WTC11 (cell line): ENCODE measurements at regions not wholly inside any gene's neighbourhood (a gene's known extent, or its start where the extent isn't known, plus 50 kb on each side); places are given as distances from the start of the nearest gene placed in this dataset.

Experiments used
- ATAC-seq: fragments of 200-7000 bp; cut with Tn5 transposase; 2 replicates; pipeline ENCODE4 v1.10.0; 2021; ENCODE audit warnings: mild to moderate bottlenecking, moderate library complexity
- CTCF ChIA-PET: fragments of 300-600 bp; sonication (Branson Sonifier 250); formaldehyde crosslinking; loops from one replicate; lab custom pipeline; 2021; ENCODE audit warnings: antibody characterized with exemption; lab: Charles Lee
- POLR2A ChIA-PET: fragments of 350-600 bp; sonication (Branson Sonifier 250); formaldehyde crosslinking; loops from one replicate; lab custom pipeline; 2021; ENCODE audit warnings: antibody characterized with exemption; lab: Charles Lee
- DNase-seq: peaks from one replicate; pipeline ENCODE4 v3.0.0; 2021; ENCODE audit warnings: low spot score
- H3K27ac Mint-ChIP-seq: 2 replicates; pipeline ENCODE4 v1.8.0; 2021; ENCODE audit warnings: mixed read lengths
- H3K27me3 Mint-ChIP-seq: 2 replicates; pipeline ENCODE4 v1.8.0; 2021; ENCODE audit warnings: low read depth, mild to moderate bottlenecking, moderate library complexity, mixed read lengths
- H3K36me3 Mint-ChIP-seq: 2 replicates; pipeline ENCODE4 v1.8.0; 2021; ENCODE audit warnings: mixed read lengths
- H3K4me1 Mint-ChIP-seq: 2 replicates; pipeline ENCODE4 v1.8.0; 2022; ENCODE audit warnings: mixed read lengths
- H3K4me3 Mint-ChIP-seq: 2 replicates; pipeline ENCODE4 v1.8.0; 2021; ENCODE audit warnings: mild to moderate bottlenecking, moderate library complexity, mixed read lengths
- H3K9me3 Mint-ChIP-seq: 2 replicates; pipeline ENCODE4 v1.8.0; 2021; ENCODE audit warnings: mixed read lengths
- CREB1 ChIP-seq: sonication (generic); formaldehyde crosslinking; IDR thresholded peaks from 2 replicates; pipeline ENCODE4 v1.8.0; 2023; ENCODE audit warnings: mild to moderate bottlenecking, missing genetic modification reagents
- CTCF ChIP-seq: fragments of 200-600 bp; IDR thresholded peaks from 2 replicates; pipeline ENCODE4 v1.8.0; 2022; ENCODE audit warnings: antibody characterized with exemption
- ELF4 ChIP-seq: sonication (generic); formaldehyde crosslinking; IDR thresholded peaks from 2 replicates; pipeline ENCODE4 v1.8.1; 2022; ENCODE audit warnings: low read depth, mild to moderate bottlenecking, moderate library complexity, missing genetic modification reagents
- EMX1 ChIP-seq: fragments of 250-450 bp; sonication (Bioruptor Pico); IDR thresholded peaks from 2 replicates; pipeline ENCODE4 v1.8.0; 2021; ENCODE audit warnings: mild to moderate bottlenecking
- ETV6 ChIP-seq: sonication (generic); formaldehyde crosslinking; IDR thresholded peaks from 2 replicates; pipeline ENCODE4 v1.8.1; 2022; ENCODE audit warnings: mild to moderate bottlenecking, missing genetic modification reagents
- NFATC4 ChIP-seq: fragments of 250-450 bp; sonication (Bioruptor Pico); IDR thresholded peaks from 2 replicates; pipeline ENCODE4 v1.9.0; 2021; ENCODE audit warnings: mild to moderate bottlenecking
- NFE2L1 ChIP-seq: sonication (generic); formaldehyde crosslinking; IDR thresholded peaks from 2 replicates; pipeline ENCODE4 v1.8.1; 2023; ENCODE audit warnings: missing genetic modification reagents
- RELA ChIP-seq: sonication (generic); formaldehyde crosslinking; IDR thresholded peaks from 2 replicates; pipeline ENCODE4 v1.8.1; 2022; ENCODE audit warnings: missing genetic modification reagents, mild to moderate bottlenecking, borderline replicate concordance
- USF2 ChIP-seq: sonication (generic); formaldehyde crosslinking; IDR thresholded peaks from 2 replicates; pipeline ENCODE4 v1.8.1; 2023; ENCODE audit warnings: mild to moderate bottlenecking, missing genetic modification reagents, moderate library complexity
- ZNF121 ChIP-seq: sonication (generic); formaldehyde crosslinking; IDR thresholded peaks from 2 replicates; pipeline ENCODE4 v1.8.0; 2023; ENCODE audit warnings: missing genetic modification reagents
- ZNF232 ChIP-seq: sonication (generic); formaldehyde crosslinking; IDR thresholded peaks from 2 replicates; pipeline ENCODE4 v1.8.0; 2022; ENCODE audit warnings: mild to moderate bottlenecking, missing genetic modification reagents
- ZNF396 ChIP-seq: fragments of 250-450 bp; sonication (Bioruptor Pico); IDR thresholded peaks from 2 replicates; pipeline ENCODE4 v1.8.0; 2021; ENCODE audit warnings: mild to moderate bottlenecking, moderate library complexity, borderline replicate concordance
- ZNF423 ChIP-seq: fragments of 250-450 bp; sonication (Bioruptor Pico); IDR thresholded peaks from 2 replicates; pipeline ENCODE4 v2.1.2; 2022; ENCODE audit warnings: mild to moderate bottlenecking, moderate library complexity
- ZSCAN18 ChIP-seq: fragments of 250-450 bp; sonication (Bioruptor Pico); IDR thresholded peaks from 2 replicates; pipeline ENCODE4 v2.1.2; 2022; ENCODE audit warnings: mild to moderate bottlenecking, moderate library complexity
- TF ChIP-seq, protein P1 (sequence below): fragments of 250-450 bp; sonication (Bioruptor Pico); IDR thresholded peaks from 2 replicates; pipeline ENCODE4 v1.9.0; 2021; ENCODE audit warnings: mild to moderate bottlenecking, borderline replicate concordance
- TF ChIP-seq, protein P2 (sequence below): sonication (generic); formaldehyde crosslinking; IDR thresholded peaks from 2 replicates; pipeline ENCODE4 v1.8.1; 2023; ENCODE audit warnings: mild to moderate bottlenecking, missing genetic modification reagents, borderline replicate concordance
- TF ChIP-seq, protein P3 (sequence below): sonication (generic); formaldehyde crosslinking; conservative IDR thresholded peaks from 2 replicates; pipeline ENCODE4 v1.8.1; 2023; ENCODE audit warnings: mild to moderate bottlenecking, low read depth, missing genetic modification reagents, moderate library complexity
- TF ChIP-seq, protein P4 (sequence below): fragments of 250-450 bp; sonication (Bioruptor Pico); IDR thresholded peaks from 2 replicates; pipeline ENCODE4 v1.9.0; 2021; ENCODE audit warnings: mild to moderate bottlenecking

GRCh38 chr3:28590860-28591259 is 242.2 kb upstream of the AZI2 start:
- ATAC-seq (no peak), DNase-seq (no peak)
- Mint-ChIP-seq H3K36me3 (no peaks in the 10 kb centered on the region), H3K27ac (no peak overlapping the region), H3K9me3 (no peaks in the 10 kb centered on the region), H3K4me3 (no peak overlapping the region), H3K27me3 (no peaks in the 10 kb centered on the region), H3K4me1 (peaks cover 25% of the 10 kb centered on the region)
- CTCF ChIA-PET: no interaction called here
- POLR2A ChIA-PET: no interaction called here
- TF ChIP-seq ZNF121: no peak
- no peak for TF ChIP-seq ELF4 (CRISPR knock-in tag)
- no peak for TF ChIP-seq EMX1
- TF ChIP-seq, protein P1, sequence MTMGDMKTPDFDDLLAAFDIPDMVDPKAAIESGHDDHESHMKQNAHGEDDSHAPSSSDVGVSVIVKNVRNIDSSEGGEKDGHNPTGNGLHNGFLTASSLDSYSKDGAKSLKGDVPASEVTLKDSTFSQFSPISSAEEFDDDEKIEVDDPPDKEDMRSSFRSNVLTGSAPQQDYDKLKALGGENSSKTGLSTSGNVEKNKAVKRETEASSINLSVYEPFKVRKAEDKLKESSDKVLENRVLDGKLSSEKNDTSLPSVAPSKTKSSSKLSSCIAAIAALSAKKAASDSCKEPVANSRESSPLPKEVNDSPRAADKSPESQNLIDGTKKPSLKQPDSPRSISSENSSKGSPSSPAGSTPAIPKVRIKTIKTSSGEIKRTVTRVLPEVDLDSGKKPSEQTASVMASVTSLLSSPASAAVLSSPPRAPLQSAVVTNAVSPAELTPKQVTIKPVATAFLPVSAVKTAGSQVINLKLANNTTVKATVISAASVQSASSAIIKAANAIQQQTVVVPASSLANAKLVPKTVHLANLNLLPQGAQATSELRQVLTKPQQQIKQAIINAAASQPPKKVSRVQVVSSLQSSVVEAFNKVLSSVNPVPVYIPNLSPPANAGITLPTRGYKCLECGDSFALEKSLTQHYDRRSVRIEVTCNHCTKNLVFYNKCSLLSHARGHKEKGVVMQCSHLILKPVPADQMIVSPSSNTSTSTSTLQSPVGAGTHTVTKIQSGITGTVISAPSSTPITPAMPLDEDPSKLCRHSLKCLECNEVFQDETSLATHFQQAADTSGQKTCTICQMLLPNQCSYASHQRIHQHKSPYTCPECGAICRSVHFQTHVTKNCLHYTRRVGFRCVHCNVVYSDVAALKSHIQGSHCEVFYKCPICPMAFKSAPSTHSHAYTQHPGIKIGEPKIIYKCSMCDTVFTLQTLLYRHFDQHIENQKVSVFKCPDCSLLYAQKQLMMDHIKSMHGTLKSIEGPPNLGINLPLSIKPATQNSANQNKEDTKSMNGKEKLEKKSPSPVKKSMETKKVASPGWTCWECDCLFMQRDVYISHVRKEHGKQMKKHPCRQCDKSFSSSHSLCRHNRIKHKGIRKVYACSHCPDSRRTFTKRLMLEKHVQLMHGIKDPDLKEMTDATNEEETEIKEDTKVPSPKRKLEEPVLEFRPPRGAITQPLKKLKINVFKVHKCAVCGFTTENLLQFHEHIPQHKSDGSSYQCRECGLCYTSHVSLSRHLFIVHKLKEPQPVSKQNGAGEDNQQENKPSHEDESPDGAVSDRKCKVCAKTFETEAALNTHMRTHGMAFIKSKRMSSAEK (CRISPR knock-in tag): no peak
- TF ChIP-seq, protein P2, sequence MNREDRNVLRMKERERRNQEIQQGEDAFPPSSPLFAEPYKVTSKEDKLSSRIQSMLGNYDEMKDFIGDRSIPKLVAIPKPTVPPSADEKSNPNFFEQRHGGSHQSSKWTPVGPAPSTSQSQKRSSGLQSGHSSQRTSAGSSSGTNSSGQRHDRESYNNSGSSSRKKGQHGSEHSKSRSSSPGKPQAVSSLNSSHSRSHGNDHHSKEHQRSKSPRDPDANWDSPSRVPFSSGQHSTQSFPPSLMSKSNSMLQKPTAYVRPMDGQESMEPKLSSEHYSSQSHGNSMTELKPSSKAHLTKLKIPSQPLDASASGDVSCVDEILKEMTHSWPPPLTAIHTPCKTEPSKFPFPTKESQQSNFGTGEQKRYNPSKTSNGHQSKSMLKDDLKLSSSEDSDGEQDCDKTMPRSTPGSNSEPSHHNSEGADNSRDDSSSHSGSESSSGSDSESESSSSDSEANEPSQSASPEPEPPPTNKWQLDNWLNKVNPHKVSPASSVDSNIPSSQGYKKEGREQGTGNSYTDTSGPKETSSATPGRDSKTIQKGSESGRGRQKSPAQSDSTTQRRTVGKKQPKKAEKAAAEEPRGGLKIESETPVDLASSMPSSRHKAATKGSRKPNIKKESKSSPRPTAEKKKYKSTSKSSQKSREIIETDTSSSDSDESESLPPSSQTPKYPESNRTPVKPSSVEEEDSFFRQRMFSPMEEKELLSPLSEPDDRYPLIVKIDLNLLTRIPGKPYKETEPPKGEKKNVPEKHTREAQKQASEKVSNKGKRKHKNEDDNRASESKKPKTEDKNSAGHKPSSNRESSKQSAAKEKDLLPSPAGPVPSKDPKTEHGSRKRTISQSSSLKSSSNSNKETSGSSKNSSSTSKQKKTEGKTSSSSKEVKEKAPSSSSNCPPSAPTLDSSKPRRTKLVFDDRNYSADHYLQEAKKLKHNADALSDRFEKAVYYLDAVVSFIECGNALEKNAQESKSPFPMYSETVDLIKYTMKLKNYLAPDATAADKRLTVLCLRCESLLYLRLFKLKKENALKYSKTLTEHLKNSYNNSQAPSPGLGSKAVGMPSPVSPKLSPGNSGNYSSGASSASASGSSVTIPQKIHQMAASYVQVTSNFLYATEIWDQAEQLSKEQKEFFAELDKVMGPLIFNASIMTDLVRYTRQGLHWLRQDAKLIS (CRISPR knock-in tag): no peak
- TF ChIP-seq NFATC4: no peak
- TF ChIP-seq, protein P3, sequence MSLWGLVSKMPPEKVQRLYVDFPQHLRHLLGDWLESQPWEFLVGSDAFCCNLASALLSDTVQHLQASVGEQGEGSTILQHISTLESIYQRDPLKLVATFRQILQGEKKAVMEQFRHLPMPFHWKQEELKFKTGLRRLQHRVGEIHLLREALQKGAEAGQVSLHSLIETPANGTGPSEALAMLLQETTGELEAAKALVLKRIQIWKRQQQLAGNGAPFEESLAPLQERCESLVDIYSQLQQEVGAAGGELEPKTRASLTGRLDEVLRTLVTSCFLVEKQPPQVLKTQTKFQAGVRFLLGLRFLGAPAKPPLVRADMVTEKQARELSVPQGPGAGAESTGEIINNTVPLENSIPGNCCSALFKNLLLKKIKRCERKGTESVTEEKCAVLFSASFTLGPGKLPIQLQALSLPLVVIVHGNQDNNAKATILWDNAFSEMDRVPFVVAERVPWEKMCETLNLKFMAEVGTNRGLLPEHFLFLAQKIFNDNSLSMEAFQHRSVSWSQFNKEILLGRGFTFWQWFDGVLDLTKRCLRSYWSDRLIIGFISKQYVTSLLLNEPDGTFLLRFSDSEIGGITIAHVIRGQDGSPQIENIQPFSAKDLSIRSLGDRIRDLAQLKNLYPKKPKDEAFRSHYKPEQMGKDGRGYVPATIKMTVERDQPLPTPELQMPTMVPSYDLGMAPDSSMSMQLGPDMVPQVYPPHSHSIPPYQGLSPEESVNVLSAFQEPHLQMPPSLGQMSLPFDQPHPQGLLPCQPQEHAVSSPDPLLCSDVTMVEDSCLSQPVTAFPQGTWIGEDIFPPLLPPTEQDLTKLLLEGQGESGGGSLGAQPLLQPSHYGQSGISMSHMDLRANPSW (CRISPR knock-in tag): no peak
- TF ChIP-seq ETV6 (CRISPR knock-in tag): no peak
- no peak for TF ChIP-seq ZNF396 (CRISPR knock-in tag)
- TF ChIP-seq, protein P4, sequence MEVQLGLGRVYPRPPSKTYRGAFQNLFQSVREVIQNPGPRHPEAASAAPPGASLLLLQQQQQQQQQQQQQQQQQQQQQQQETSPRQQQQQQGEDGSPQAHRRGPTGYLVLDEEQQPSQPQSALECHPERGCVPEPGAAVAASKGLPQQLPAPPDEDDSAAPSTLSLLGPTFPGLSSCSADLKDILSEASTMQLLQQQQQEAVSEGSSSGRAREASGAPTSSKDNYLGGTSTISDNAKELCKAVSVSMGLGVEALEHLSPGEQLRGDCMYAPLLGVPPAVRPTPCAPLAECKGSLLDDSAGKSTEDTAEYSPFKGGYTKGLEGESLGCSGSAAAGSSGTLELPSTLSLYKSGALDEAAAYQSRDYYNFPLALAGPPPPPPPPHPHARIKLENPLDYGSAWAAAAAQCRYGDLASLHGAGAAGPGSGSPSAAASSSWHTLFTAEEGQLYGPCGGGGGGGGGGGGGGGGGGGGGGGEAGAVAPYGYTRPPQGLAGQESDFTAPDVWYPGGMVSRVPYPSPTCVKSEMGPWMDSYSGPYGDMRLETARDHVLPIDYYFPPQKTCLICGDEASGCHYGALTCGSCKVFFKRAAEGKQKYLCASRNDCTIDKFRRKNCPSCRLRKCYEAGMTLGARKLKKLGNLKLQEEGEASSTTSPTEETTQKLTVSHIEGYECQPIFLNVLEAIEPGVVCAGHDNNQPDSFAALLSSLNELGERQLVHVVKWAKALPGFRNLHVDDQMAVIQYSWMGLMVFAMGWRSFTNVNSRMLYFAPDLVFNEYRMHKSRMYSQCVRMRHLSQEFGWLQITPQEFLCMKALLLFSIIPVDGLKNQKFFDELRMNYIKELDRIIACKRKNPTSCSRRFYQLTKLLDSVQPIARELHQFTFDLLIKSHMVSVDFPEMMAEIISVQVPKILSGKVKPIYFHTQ (CRISPR knock-in tag): no peak
- TF ChIP-seq ZSCAN18: no peak
- no peak for TF ChIP-seq NFE2L1 (CRISPR knock-in tag)
- TF ChIP-seq CTCF: no peak
- TF ChIP-seq USF2 (CRISPR knock-in tag): no peak
- TF ChIP-seq ZNF423 (CRISPR knock-in tag): no peak
- TF ChIP-seq RELA (CRISPR knock-in tag): no peak
- no peak for TF ChIP-seq CREB1
- TF ChIP-seq ZNF232: no peak
